Brain microvascular endothelial cell (primary cell): ENCODE measurements at regions not wholly inside any gene's neighbourhood (a gene's known extent, or its start where the extent isn't known, plus 50 kb on each side); places are given as distances from the start of the nearest gene placed in this dataset.
"Not testable (repeated sequence)": the region's sequence is repeated elsewhere in the genome, so short reads cannot be mapped to it uniquely, and the experiment has no call there.

ENCODE experiments used
- DNase-seq: peaks from one replicate; pipeline ENCODE4 v3.0.0-alpha.2; 2020
- H3K27ac ChIP-seq: fragments of 250-450 bp; sonication (Bioruptor Pico); 2 replicates; pipeline ENCODE4 v1.5.1; 2020; ENCODE audit warnings: mild to moderate bottlenecking, moderate library complexity
- H3K27me3 ChIP-seq: fragments of 250-450 bp; sonication (Bioruptor Pico); replicated peaks from 2 replicates; pipeline ENCODE4 v1.5.1; 2020; ENCODE audit warnings: mild to moderate bottlenecking
- H3K36me3 ChIP-seq: fragments of 250-450 bp; sonication (Bioruptor Pico); replicated peaks from 2 replicates; pipeline ENCODE4 v1.5.1; 2020; ENCODE audit warnings: mild to moderate bottlenecking
- H3K4me3 ChIP-seq: 2 replicates; pipeline ENCODE4 v1.5.1; 2011; ENCODE audit warnings: low read depth, mild to moderate bottlenecking, control low read depth, low read length, moderate library complexity
- CTCF ChIP-seq: IDR thresholded peaks from 2 replicates; pipeline ENCODE4 v1.5.1; 2011; ENCODE audit warnings: low read depth, mild to moderate bottlenecking, moderate library complexity, low read length, control low read depth, inconsistent platforms; ENCODE audit errors: missing control alignments
- in situ Hi-C: cut with HindIII; loops from 2 replicates; pipeline ENCODE4 v1.10.0; 2017; ENCODE audit warnings: low sequenced_read_pairs, low pct_ligation_motif_present

- DNase-seq = no peak
- H3K36me3 ChIP-seq = no peaks in the 10 kb centered on the region
- no peak overlapping the region for H3K27ac ChIP-seq
- TF ChIP-seq CTCF = no peak
- in situ Hi-C loops = no loop called here
- H3K27me3 ChIP-seq = no peaks in the 10 kb centered on the region
- no peak overlapping the region for H3K4me3 ChIP-seq
Measured at GRCh38 chr14:85187521-85187920, 342.4 kb upstream of the FLRT2 start.

- Histone ChIP-seq H3K27me3 (no peaks in the 10 kb centered on the region), H3K4me3 (no peak overlapping the region), H3K36me3 (no peaks in the 10 kb centered on the region), H3K27ac (no peak overlapping the region)
- no peak for DNase-seq
- TF ChIP-seq CTCF = no peak
- in situ Hi-C loops = no loop called here
Measured at GRCh38 chr14:85188836-85189235, 341.1 kb upstream of the FLRT2 start.

GRCh38 chr14:85189253-85189652 lies 340.7 kb upstream of the FLRT2 start:
- H3K36me3 ChIP-seq, in situ Hi-C loops, H3K27ac ChIP-seq, H3K27me3 ChIP-seq, DNase-seq, H3K4me3 ChIP-seq: not testable (repeated sequence)

GRCh38 chr14:85190251-85190650 lies 339.7 kb upstream of the FLRT2 start:
- Histone ChIP-seq H3K27ac (no peak overlapping the region), H3K27me3 (no peaks in the 10 kb centered on the region), H3K4me3 (no peak overlapping the region), H3K36me3 (no peaks in the 10 kb centered on the region)
- no peak for TF ChIP-seq CTCF
- in situ Hi-C loops = no loop called here
- no peak for DNase-seq

GRCh38 chr14:85191986-85192385 lies 338.0 kb upstream of the FLRT2 start:
- in situ Hi-C loops = no loop called here
- TF ChIP-seq CTCF = no peak
- Histone ChIP-seq H3K36me3 (no peaks in the 10 kb centered on the region), H3K4me3 (no peak overlapping the region), H3K27me3 (no peaks in the 10 kb centered on the region), H3K27ac (no peak overlapping the region)
- DNase-seq = no peak

GRCh38 chr14:85195872-85196477 lies 334.0 kb upstream of the FLRT2 start:
- H3K4me3 ChIP-seq = no peak overlapping the region

More at GRCh38 chr14:85195872-85196477, 334.0 kb upstream of the FLRT2 start:
- in situ Hi-C loops = no loop called here
- DNase-seq = peak; percentile 5
- peak; percentile 69 for TF ChIP-seq CTCF
- no peaks in the 10 kb centered on the region for H3K36me3 ChIP-seq
- H3K27me3 ChIP-seq = no peaks in the 10 kb centered on the region
- H3K27ac ChIP-seq = no peak overlapping the region
